ENCODE measurements at regions not wholly inside any gene's neighbourhood (a gene's known extent, or its start where the extent isn't known, plus 50 kb on each side); places are given as distances from the start of the nearest gene placed in this dataset.

GRCh38 chr21:23951251-23951650, 1656.0 kb downstream of the MRPL39 start:
- Histone ChIP-seq H2AFZ (ENCODE audit: low read length) (no peak overlapping the region), H3K23ac (ENCODE audit: insufficient read length) (no peak overlapping the region), H3K4me2 (ENCODE audit: insufficient read depth in 1 of 2, low read depth in 2 of 2, low read length in 2 of 2) (no peak overlapping the region), H3K18ac (ENCODE audit: extremely low read depth, low read length) (no peak overlapping the region), H3K4me1 (replicated peaks in 1 of 4; ENCODE audit: control insufficient read depth in 3 of 4, insufficient read depth in 4 of 4, low read length in 3 of 4) (no peaks in the 10 kb centered on the region), H3K14ac (ENCODE audit: insufficient read length) (no peak overlapping the region), H3K36me3 (ENCODE audit: control insufficient read depth in 2 of 4, insufficient read depth in 4 of 4, low read length in 3 of 4) (no peaks in the 10 kb centered on the region), H3K79me1 (ENCODE audit: low read depth, low read length) (no peaks in the 10 kb centered on the region), H2AK5ac (ENCODE audit: low read depth, low read length) (no peak overlapping the region), H3K9me3 (ENCODE audit: insufficient read depth in 2 of 2, low read depth in 1 of 2, low read length in 1 of 2) (peaks cover 0 to 24% of the 10 kb centered on the region in 2 experiments; a peak in 2 of 4 replicates), H2BK15ac (ENCODE audit: low read length) (no peak overlapping the region), H3K27me3 (replicated peaks in 1 of 4; ENCODE audit: control insufficient read depth in 3 of 4, extremely low read depth in 1 of 4, insufficient read depth in 3 of 4, low read length in 3 of 4) (no peaks in the 10 kb centered on the region), H2BK20ac (ENCODE audit: low read length) (no peak overlapping the region), H4K5ac (ENCODE audit: insufficient read length, low read depth, low read length) (no peak overlapping the region), H2BK120ac (replicated peaks; ENCODE audit: low read depth, low read length) (no peak overlapping the region), H3K4ac (replicated peaks; ENCODE audit: insufficient read length, low read depth, low read length) (no peak overlapping the region), H2BK12ac (ENCODE audit: low read depth, low read length) (no peak overlapping the region), H3K56ac (replicated peaks; ENCODE audit: insufficient read length, low read depth, low read length) (no peak overlapping the region), H3K27ac (ENCODE audit: low read depth, low read length) (no peak overlapping the region), H3K79me2 (ENCODE audit: control insufficient read depth in 1 of 2, insufficient read depth in 2 of 2, low read length in 2 of 2) (no peaks in the 10 kb centered on the region), H3K23me2 (ENCODE audit: low read depth, low read length) (no peaks in the 10 kb centered on the region), H3K9ac (replicated peaks in 1 of 4; ENCODE audit: extremely low read depth in 1 of 4, low read depth in 3 of 4, low read length in 3 of 4) (no peak overlapping the region), H2BK5ac (ENCODE audit: low read depth, low read length) (no peak overlapping the region), H4K20me1 (replicated peaks in 1 of 2; ENCODE audit: control insufficient read depth in 1 of 2, insufficient read depth in 2 of 2, low read length in 2 of 2) (no peaks in the 10 kb centered on the region), H3K4me3 (ENCODE audit: extremely low read depth in 1 of 4, insufficient read depth in 2 of 4, low read depth in 3 of 4, low read length in 4 of 4) (no peak overlapping the region), H4K91ac (replicated peaks; ENCODE audit: insufficient read length, low read length) (no peak overlapping the region), H4K8ac (ENCODE audit: extremely low read depth, insufficient read depth, low read length) (no peak overlapping the region)
- FAIRE-seq (no peak), DNase-seq (ENCODE audit: low read depth in 1 of 2, low spot score in 2 of 2) (no peak)
- no peak for TF ChIP-seq ATF3 (IDR thresholded peaks at IDR 0.05; ENCODE audit: insufficient read depth, low read depth, low read length)
- TF ChIP-seq HDAC2 (IDR thresholded peaks at IDR 0.05; ENCODE audit: borderline replicate concordance in 1 of 2, low read depth in 2 of 2, low read length in 2 of 2) = no peak
- no peak for TF ChIP-seq FOSL1 (IDR thresholded peaks at IDR 0.05; ENCODE audit: insufficient read depth, low read depth, low read length)
- no peak for TF ChIP-seq NANOG (IDR thresholded peaks at IDR 0.05; ENCODE audit: insufficient read depth, low read depth, low read length, poor library complexity, severe bottlenecking)
- TF ChIP-seq SIN3A (conservative IDR thresholded peaks at IDR 0.05 in 1 of 2, IDR thresholded peaks at IDR 0.05 in 1 of 2; ENCODE audit: low read depth in 1 of 2, low read length in 2 of 2) = no peak
- TF ChIP-seq GABPA (IDR thresholded peaks at IDR 0.05; ENCODE audit: borderline replicate concordance, insufficient read depth, low read length) = no peak
- TF ChIP-seq SAP30 (IDR thresholded peaks at IDR 0.05; ENCODE audit: insufficient read depth, insufficient replicate concordance, low read length) = no peak
- no peak for TF ChIP-seq HDAC6 (IDR thresholded peaks at IDR 0.05; ENCODE audit: low read depth, low read length)
- CTCF ChIA-PET (ENCODE audit: partially characterized antibody) = no interaction called here
- POLR2A ChIA-PET (ENCODE audit: partially characterized antibody) = no interaction called here
